ENCODE measurements at regions not wholly inside any gene's neighbourhood (a gene's known extent, or its start where the extent isn't known, plus 50 kb on each side); places are given as distances from the start of the nearest gene placed in this dataset.

DNA sequence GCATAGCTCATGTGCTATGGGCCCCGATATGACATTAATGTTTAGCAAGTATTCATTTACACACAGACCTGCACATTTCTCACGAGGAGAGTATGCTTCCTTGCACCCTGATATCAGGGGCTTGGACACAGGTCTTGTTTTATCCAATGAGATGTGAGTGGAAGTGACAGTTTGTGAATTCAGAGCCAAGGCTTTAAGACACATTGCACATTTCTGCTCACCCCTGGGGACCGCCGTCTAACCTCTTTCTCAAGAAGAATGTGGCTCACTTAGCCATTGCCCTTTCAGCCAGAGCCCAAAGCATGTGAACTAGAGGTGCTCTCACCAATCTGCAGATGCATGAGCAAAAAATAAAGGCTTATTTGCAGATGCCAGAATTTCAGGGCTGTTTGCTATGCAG, 116.1 kb upstream of the C16orf82 start (continued):
- no peak for TF ChIP-seq GABPA (IDR thresholded peaks at IDR 0.05; ENCODE audit: low read depth, low read length)
- no peak for TF ChIP-seq GABPA (CRISPR knock-in tag; IDR thresholded peaks at IDR 0.05; ENCODE audit: low read depth)
- no peak for TF ChIP-seq ZNF362 (CRISPR knock-in tag; IDR thresholded peaks at IDR 0.05; ENCODE audit: borderline replicate concordance)
- TF ChIP-seq ZNF263 (CRISPR knock-in tag; IDR thresholded peaks at IDR 0.05), result no peak
- no peak for TF ChIP-seq PAF1 (CRISPR knock-in tag; IDR thresholded peaks at IDR 0.05)
- TF ChIP-seq, protein P1, sequence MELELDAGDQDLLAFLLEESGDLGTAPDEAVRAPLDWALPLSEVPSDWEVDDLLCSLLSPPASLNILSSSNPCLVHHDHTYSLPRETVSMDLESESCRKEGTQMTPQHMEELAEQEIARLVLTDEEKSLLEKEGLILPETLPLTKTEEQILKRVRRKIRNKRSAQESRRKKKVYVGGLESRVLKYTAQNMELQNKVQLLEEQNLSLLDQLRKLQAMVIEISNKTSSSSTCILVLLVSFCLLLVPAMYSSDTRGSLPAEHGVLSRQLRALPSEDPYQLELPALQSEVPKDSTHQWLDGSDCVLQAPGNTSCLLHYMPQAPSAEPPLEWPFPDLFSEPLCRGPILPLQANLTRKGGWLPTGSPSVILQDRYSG (CRISPR knock-in tag; IDR thresholded peaks at IDR 0.05), result no peak
- no peak for TF ChIP-seq ZFY (CRISPR knock-in tag; IDR thresholded peaks at IDR 0.05)
- TF ChIP-seq, protein P2, sequence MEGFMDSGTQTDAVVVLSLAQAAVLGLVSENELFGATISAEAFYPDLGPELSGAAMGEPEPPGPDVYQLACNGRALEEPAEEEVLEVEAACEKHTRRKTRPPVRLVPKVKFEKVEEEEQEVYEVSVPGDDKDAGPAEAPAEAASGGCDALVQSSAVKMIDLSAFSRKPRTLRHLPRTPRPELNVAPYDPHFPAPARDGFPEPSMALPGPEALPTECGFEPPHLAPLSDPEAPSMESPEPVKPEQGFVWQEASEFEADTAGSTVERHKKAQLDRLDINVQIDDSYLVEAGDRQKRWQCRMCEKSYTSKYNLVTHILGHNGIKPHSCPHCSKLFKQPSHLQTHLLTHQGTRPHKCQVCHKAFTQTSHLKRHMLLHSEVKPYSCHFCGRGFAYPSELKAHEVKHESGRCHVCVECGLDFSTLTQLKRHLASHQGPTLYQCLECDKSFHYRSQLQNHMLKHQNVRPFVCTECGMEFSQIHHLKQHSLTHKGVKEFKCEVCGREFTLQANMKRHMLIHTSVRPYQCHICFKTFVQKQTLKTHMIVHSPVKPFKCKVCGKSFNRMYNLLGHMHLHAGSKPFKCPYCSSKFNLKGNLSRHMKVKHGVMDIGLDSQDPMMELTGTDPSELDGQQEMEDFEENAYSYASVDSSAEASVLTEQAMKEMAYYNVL (CRISPR knock-in tag; IDR thresholded peaks at IDR 0.05; ENCODE audit: borderline replicate concordance), result no peak

- no peaks in the 10 kb centered on the region for H3K4me1 ChIP-seq (ENCODE audit: insufficient read depth, low read length)
- H3K79me2 ChIP-seq (ENCODE audit: insufficient read depth, low read length), result no peaks in the 10 kb centered on the region
- BruUV-seq (replicated peaks), result no TSS peak
- H3K36me3 ChIP-seq (replicated peaks in 1 of 2; ENCODE audit: control insufficient read depth in 1 of 2, insufficient read depth in 2 of 2, low read length in 2 of 2), result no peaks in the 10 kb centered on the region
- DNase-seq (ENCODE audit: low spot score) (no peak), ATAC-seq (no peak), FAIRE-seq (no peak)
- H3K27me3 ChIP-seq (ENCODE audit: control insufficient read depth in 1 of 2, insufficient read depth in 2 of 2, low read length in 2 of 2), result peaks cover 0 to 2% of the 10 kb centered on the region in 2 experiments; a peak in 2 of 5 replicates
- H3K27ac ChIP-seq (ENCODE audit: extremely low read length, insufficient read depth, low read length), result no peak overlapping the region
- 40% methylated on average over 1 of the region's 9 CpGs for WGBS (ENCODE audit: low lambda C conversion rate)
- intact Hi-C loops (cut with micrococcal nuclease; ENCODE audit: unreplicated experiment) (no loop called here), in situ Hi-C loops (cut with HindIII; ENCODE audit: extremely low pct_ligation_motif_present, low pct_unique_long_range_greater_than_20kb) (no loop called here)
- no peak overlapping the region for H3K9ac ChIP-seq (ENCODE audit: insufficient read depth, low read depth, low read length)
- no peaks in the 10 kb centered on the region for H4K20me1 ChIP-seq (ENCODE audit: insufficient read depth, low read length)
- POLR2A ChIA-PET, result no interaction called here
- no peak overlapping the region for H2AFZ ChIP-seq (ENCODE audit: low read length)
- TF ChIP-seq POLR2AphosphoS5 (IDR thresholded peaks at IDR 0.05; ENCODE audit: low read depth, low read length) (no peak), ZNF580 (CRISPR knock-in tag; IDR thresholded peaks at IDR 0.05; ENCODE audit: borderline replicate concordance, low read depth) (no peak), MYC (CRISPR knock-in tag; IDR thresholded peaks at IDR 0.05; ENCODE audit: borderline replicate concordance) (0 out of 2 replicates have a peak, but pooled peaks have one; percentile 13), MIER2 (CRISPR knock-in tag; IDR thresholded peaks at IDR 0.05) (0 out of 2 replicates have a peak, but pooled peaks have one; percentile 32)
- TF ChIP-seq, protein P3, sequence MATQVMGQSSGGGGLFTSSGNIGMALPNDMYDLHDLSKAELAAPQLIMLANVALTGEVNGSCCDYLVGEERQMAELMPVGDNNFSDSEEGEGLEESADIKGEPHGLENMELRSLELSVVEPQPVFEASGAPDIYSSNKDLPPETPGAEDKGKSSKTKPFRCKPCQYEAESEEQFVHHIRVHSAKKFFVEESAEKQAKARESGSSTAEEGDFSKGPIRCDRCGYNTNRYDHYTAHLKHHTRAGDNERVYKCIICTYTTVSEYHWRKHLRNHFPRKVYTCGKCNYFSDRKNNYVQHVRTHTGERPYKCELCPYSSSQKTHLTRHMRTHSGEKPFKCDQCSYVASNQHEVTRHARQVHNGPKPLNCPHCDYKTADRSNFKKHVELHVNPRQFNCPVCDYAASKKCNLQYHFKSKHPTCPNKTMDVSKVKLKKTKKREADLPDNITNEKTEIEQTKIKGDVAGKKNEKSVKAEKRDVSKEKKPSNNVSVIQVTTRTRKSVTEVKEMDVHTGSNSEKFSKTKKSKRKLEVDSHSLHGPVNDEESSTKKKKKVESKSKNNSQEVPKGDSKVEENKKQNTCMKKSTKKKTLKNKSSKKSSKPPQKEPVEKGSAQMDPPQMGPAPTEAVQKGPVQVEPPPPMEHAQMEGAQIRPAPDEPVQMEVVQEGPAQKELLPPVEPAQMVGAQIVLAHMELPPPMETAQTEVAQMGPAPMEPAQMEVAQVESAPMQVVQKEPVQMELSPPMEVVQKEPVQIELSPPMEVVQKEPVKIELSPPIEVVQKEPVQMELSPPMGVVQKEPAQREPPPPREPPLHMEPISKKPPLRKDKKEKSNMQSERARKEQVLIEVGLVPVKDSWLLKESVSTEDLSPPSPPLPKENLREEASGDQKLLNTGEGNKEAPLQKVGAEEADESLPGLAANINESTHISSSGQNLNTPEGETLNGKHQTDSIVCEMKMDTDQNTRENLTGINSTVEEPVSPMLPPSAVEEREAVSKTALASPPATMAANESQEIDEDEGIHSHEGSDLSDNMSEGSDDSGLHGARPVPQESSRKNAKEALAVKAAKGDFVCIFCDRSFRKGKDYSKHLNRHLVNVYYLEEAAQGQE (IDR thresholded peaks at IDR 0.05; ENCODE audit: borderline replicate concordance in 1 of 2, low read depth in 1 of 2, low read length in 2 of 2), result peak; percentile 35 to 80
- CTCF ChIA-PET (ENCODE audit: low intra/inter-chr PET ratio, low total read pairs), result no interaction called here
- H3K4me2 ChIP-seq (ENCODE audit: low read depth, low read length), result no peak overlapping the region
- H3K4me3 ChIP-seq (replicated peaks in 1 of 3; ENCODE audit: insufficient read depth in 1 of 3, low read depth in 2 of 3, low read length in 3 of 3), result no peak overlapping the region
- H3K9me3 ChIP-seq (ENCODE audit: low read length), result no peaks in the 10 kb centered on the region
Observed at GRCh38 chr16:26951950-26952349, 114.8 kb upstream of the C16orf82 start.

Measured in HepG2 (cell line).